GM12878 (cell line): ENCODE measurements at regions not wholly inside any gene's neighbourhood (a gene's known extent, or its start where the extent isn't known, plus 50 kb on each side); places are given as distances from the start of the nearest gene placed in this dataset.

ENCODE experiments used
- ATF7 ChIP-seq: fragments of 450-650 bp; IDR thresholded peaks from 2 replicates; pipeline ENCODE4 v1.6.1; 2016; ENCODE audit warnings: low read depth, mild to moderate bottlenecking
- BACH1 ChIP-seq: fragments of 450-650 bp; IDR thresholded peaks from 2 replicates; pipeline ENCODE4 v1.6.1; 2017; ENCODE audit warnings: mild to moderate bottlenecking, borderline replicate concordance
- CHD1 ChIP-seq: IDR thresholded peaks from 2 replicates; pipeline ENCODE4 v1.6.1; 2012; ENCODE audit warnings: low read depth, low read length, improper control_type of control experiment
- CHD4 ChIP-seq: fragments of 200-600 bp; sonication (generic); IDR thresholded peaks from 2 replicates; pipeline ENCODE4 v1.6.1; 2016; ENCODE audit warnings: mild to moderate bottlenecking
- CREB1 ChIP-seq: IDR thresholded peaks from 2 replicates; pipeline ENCODE4 v1.6.1; 2012; ENCODE audit warnings: low read depth, mild to moderate bottlenecking, inconsistent platforms
- CREM ChIP-seq: IDR thresholded peaks from 2 replicates; pipeline ENCODE4 v1.6.1; 2014; ENCODE audit warnings: antibody characterized with exemption, low read depth
- CTCF ChIP-seq, 3 experiments: IDR thresholded peaks in 2 of 3; conservative IDR thresholded peaks in 1 of 3; 2 replicates each; pipeline ENCODE4 v1.5.1; 2011; ENCODE audit warnings: low read depth in 3 of 3, low read length in 3 of 3, mild to moderate bottlenecking in 3 of 3, control low read depth in 2 of 3, moderate library complexity in 2 of 3, inconsistent platforms in 1 of 3, mixed read lengths in 1 of 3; ENCODE audit not compliant: control insufficient read depth in 2 of 3, insufficient read depth in 1 of 3; ENCODE audit errors: extremely low read depth in 1 of 3
- EED ChIP-seq: sonication (generic); IDR thresholded peaks from 2 replicates; pipeline ENCODE4 v1.6.1; 2016; ENCODE audit warnings: antibody characterized with exemption, low read depth
- ESRRA ChIP-seq: IDR thresholded peaks from 2 replicates; pipeline ENCODE4 v1.6.1; 2012; ENCODE audit warnings: mild to moderate bottlenecking, low read length, improper control_type of control experiment
- ETV6 ChIP-seq, 2 experiments: fragments of 450-650 bp in 1 of 2; IDR thresholded peaks in 1 of 2; conservative IDR thresholded peaks in 1 of 2; 2 replicates each; pipeline ENCODE4 v1.6.1; 2014; ENCODE audit warnings: antibody characterized with exemption in 1 of 2, borderline replicate concordance in 1 of 2, low read depth in 1 of 2, mild to moderate bottlenecking in 1 of 2, moderate library complexity in 1 of 2
- EZH2 ChIP-seq: IDR thresholded peaks from 2 replicates; pipeline ENCODE4 v1.6.1; 2012; ENCODE audit warnings: low read depth, mild to moderate bottlenecking, control low read depth, inconsistent platforms, low read length, borderline replicate concordance; ENCODE audit not compliant: control insufficient read depth
- FOS ChIP-seq: IDR thresholded peaks from 3 replicates; pipeline ENCODE4 v1.6.1; 2011; ENCODE audit warnings: borderline replicate concordance; ENCODE audit not compliant: insufficient read length; ENCODE audit errors: extremely low read depth
- HDAC6 ChIP-seq: fragments of 200-600 bp; sonication (generic); IDR thresholded peaks from one replicate; pipeline ENCODE4 v1.8.0; 2017; ENCODE audit warnings: antibody characterized with exemption; ENCODE audit not compliant: unreplicated experiment
- IRF5 ChIP-seq: fragments of 450-650 bp; IDR thresholded peaks from 2 replicates; pipeline ENCODE4 v1.6.1; 2017; ENCODE audit warnings: borderline replicate concordance
- JUNB ChIP-seq: IDR thresholded peaks from 2 replicates; pipeline ENCODE4 v1.6.1; 2016; ENCODE audit warnings: antibody characterized with exemption, mild to moderate bottlenecking
- MEF2A ChIP-seq: IDR thresholded peaks from 2 replicates; pipeline ENCODE4 v1.6.1; 2011; ENCODE audit warnings: low read depth, mild to moderate bottlenecking, low read length, moderate library complexity; ENCODE audit not compliant: insufficient read depth
- NR2C2 ChIP-seq: IDR thresholded peaks from 2 replicates; pipeline ENCODE4 v1.6.1; 2011; ENCODE audit warnings: borderline replicate concordance, low read depth; ENCODE audit not compliant: control insufficient read depth, insufficient read length
- NR2F1 ChIP-seq: fragments of 450-650 bp; conservative IDR thresholded peaks from 2 replicates; pipeline ENCODE4 v1.6.1; 2017; ENCODE audit warnings: mild to moderate bottlenecking
- POLR2AphosphoS5 ChIP-seq: IDR thresholded peaks from 2 replicates; pipeline ENCODE4 v1.6.1; 2011; ENCODE audit warnings: mild to moderate bottlenecking, low read length, inconsistent platforms
- RUNX3 ChIP-seq: IDR thresholded peaks from 2 replicates; pipeline ENCODE4 v1.6.1; 2012; ENCODE audit warnings: low read length, inconsistent platforms
- SP1 ChIP-seq: IDR thresholded peaks from one replicate; pipeline ENCODE4 v1.6.1; 2011; ENCODE audit warnings: low read depth, low read length
- SRF ChIP-seq, 2 experiments: IDR thresholded peaks; 2 replicates each; pipeline ENCODE4 v1.6.1; 2011; ENCODE audit warnings: low read depth in 2 of 2, low read length in 2 of 2, mild to moderate bottlenecking in 1 of 2, moderate library complexity in 1 of 2
- ZBTB33 ChIP-seq: fragments of 450-650 bp; IDR thresholded peaks from 2 replicates; pipeline ENCODE4 v1.6.1; 2017; ENCODE audit warnings: mild to moderate bottlenecking
- ZNF622 ChIP-seq: fragments of 450-650 bp; IDR thresholded peaks from 2 replicates; pipeline ENCODE4 v1.6.1; 2017; ENCODE audit warnings: mild to moderate bottlenecking, inconsistent platforms
- ZSCAN29 ChIP-seq: fragments of 450-650 bp; IDR thresholded peaks from 2 replicates; pipeline ENCODE4 v1.6.1; 2017; ENCODE audit warnings: mild to moderate bottlenecking, moderate library complexity

DNA sequence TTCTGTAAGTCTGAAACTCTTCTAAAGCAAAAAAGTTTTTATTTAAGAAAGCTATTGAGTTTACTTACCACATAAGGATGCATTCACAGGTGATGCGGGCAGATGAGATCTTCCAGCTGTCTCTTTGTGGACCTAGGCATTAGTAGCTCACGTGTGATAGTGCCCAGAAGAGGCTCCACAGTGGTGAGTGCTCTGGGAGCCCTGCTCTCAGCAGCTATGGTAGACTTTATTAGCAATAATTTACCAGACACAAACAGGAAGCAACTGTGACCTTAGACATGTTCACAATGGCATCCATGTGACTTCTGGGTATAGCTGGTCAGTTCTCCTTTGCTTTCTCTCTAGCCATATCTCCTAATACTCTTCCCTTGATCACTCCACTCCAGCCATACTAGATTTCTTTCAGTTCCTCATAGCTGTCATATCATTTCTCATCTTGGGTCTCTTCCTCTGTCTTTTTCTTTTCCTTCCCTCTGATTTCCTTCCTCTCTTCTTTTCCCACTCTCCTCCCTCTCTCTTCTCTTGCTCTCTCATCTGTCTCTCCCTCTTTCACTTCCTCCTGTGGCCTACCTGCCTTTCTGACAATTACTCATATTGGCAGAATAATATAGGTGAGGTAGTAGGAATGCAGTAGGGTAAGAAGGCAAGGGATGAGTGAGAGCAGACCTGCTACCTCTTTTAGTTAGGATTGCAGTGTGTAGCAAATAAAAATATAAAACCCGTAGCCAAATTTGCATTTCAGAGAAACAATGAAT is 75.2 kb upstream of the SCAF11 start (continued):
- TF ChIP-seq MEF2A = 0 out of 2 replicates have a peak, but pooled peaks have one; percentile 8
- TF ChIP-seq SP1 = no peak
- no peak for TF ChIP-seq EZH2
- TF ChIP-seq ZBTB33 = no peak
- no peak for TF ChIP-seq FOS
- TF ChIP-seq CHD1 = no peak
- no peak for TF ChIP-seq HDAC6
- no peak for TF ChIP-seq POLR2AphosphoS5
- TF ChIP-seq NR2F1 = peak; percentile 44; the same call in 1 of the 2 replicates
- TF ChIP-seq BACH1 = no peak
- TF ChIP-seq CREB1 = peak; percentile 36; the same call in 1 of the 2 replicates
- no peak for TF ChIP-seq ZSCAN29
- TF ChIP-seq ESRRA = no peak
- TF ChIP-seq CTCF (IDR thresholded peaks at IDR 0.05 in 2 of 3, conservative IDR thresholded peaks at IDR 0.05 in 1 of 3; ENCODE audit: control insufficient read depth in 2 of 3, extremely low read depth in 1 of 3, insufficient read depth in 1 of 3, low read depth in 3 of 3, low read length in 3 of 3) = no peak
- TF ChIP-seq SRF (IDR thresholded peaks at IDR 0.05; ENCODE audit: low read depth in 2 of 2, low read length in 2 of 2) = peak in 1 of 2 experiments; percentile 42; a peak in 1 of 4 replicates
- TF ChIP-seq EED = peak; percentile 99
- peak; percentile 49; the same call in 1 of the 2 replicates for TF ChIP-seq CREM
- no peak for TF ChIP-seq CHD4
- TF ChIP-seq RUNX3 = peak; percentile 77
- TF ChIP-seq IRF5 = no peak
- no peak for TF ChIP-seq NR2C2
- no peak for TF ChIP-seq ZNF622
- TF ChIP-seq ATF7 = peak; percentile 45; the same call in 1 of the 2 replicates
- peak in 1 of 2 experiments; percentile 94; a peak in 2 of 4 replicates for TF ChIP-seq ETV6 (conservative IDR thresholded peaks at IDR 0.05 in 1 of 2, IDR thresholded peaks at IDR 0.05 in 1 of 2; ENCODE audit: borderline replicate concordance in 1 of 2, low read depth in 1 of 2)
- peak; percentile 83 for TF ChIP-seq JUNB
